OCI-LY7 (cell line): ENCODE measurements at regions not wholly inside any gene's neighbourhood (a gene's known extent, or its start where the extent isn't known, plus 50 kb on each side); places are given as distances from the start of the nearest gene placed in this dataset.

ENCODE experiments used
- BruUV-seq: library from RNA; stranded (reverse); fragments of 400-500 nt; replicated peaks from 2 replicates; lab custom pipeline; 2021; lab: Mats Ljungman, UMichigan
- CTCF ChIA-PET: fragments of 300-600 bp; sonication (Branson Sonifier 250); formaldehyde crosslinking; loops from one replicate; lab custom pipeline; 2022; ENCODE audit warnings: antibody characterized with exemption; ENCODE audit not compliant: unreplicated experiment; lab: Charles Lee
- POLR2A ChIA-PET: fragments of 300-600 bp; sonication (Branson Sonifier 250); formaldehyde crosslinking; loops from one replicate; lab custom pipeline; 2022; ENCODE audit warnings: antibody characterized with exemption; lab: Charles Lee
- DNase-seq: peaks from one replicate; pipeline ENCODE4 v3.0.0-alpha.2; 2015; ENCODE audit warnings: low spot score
- H2AFZ ChIP-seq: fragments of 200-600 bp; sonication (generic), shearing (Covaris generic); 2 replicates; pipeline ENCODE4 v1.6.1; 2014; ENCODE audit warnings: mild to moderate bottlenecking, antibody characterized with exemption, low read length, moderate library complexity
- H3K27ac ChIP-seq: fragments of 200-600 bp; sonication (generic); 2 replicates; pipeline ENCODE4 v1.5.1; 2014; ENCODE audit warnings: mixed run types, low read depth, mild to moderate bottlenecking, moderate library complexity, low read length, inconsistent platforms; ENCODE audit not compliant: poor library complexity, severe bottlenecking
- H3K36me3 ChIP-seq: fragments of 200-600 bp; sonication (generic); 2 replicates; pipeline ENCODE4 v1.6.1; 2014; ENCODE audit warnings: mild to moderate bottlenecking, antibody characterized with exemption, low read length, moderate library complexity, mixed read lengths; ENCODE audit not compliant: insufficient read depth
- H3K4me1 ChIP-seq: fragments of 200-600 bp; sonication (generic); 2 replicates; pipeline ENCODE4 v1.5.1; 2014; ENCODE audit warnings: mild to moderate bottlenecking, low read length; ENCODE audit not compliant: insufficient read depth, poor library complexity, severe bottlenecking
- H3K4me2 ChIP-seq: fragments of 200-600 bp; sonication (generic); 2 replicates; pipeline ENCODE4 v1.6.1; 2014; ENCODE audit warnings: mild to moderate bottlenecking, low read length
- H3K4me3 ChIP-seq: fragments of 200-600 bp; sonication (generic); 2 replicates; pipeline ENCODE4 v1.5.1; 2014; ENCODE audit warnings: mild to moderate bottlenecking, low read depth, low read length; ENCODE audit not compliant: poor library complexity, severe bottlenecking
- H3K79me2 ChIP-seq: fragments of 200-600 bp; sonication (generic); 2 replicates; pipeline ENCODE4 v1.6.1; 2016; ENCODE audit warnings: low read depth, mild to moderate bottlenecking, low read length, moderate library complexity, mixed read lengths; ENCODE audit not compliant: insufficient read depth
- H3K9me2 ChIP-seq: fragments of 200-600 bp; sonication (generic); 2 replicates; pipeline ENCODE4 v1.6.1; 2016; ENCODE audit warnings: mild to moderate bottlenecking, low read length, mixed read lengths; ENCODE audit not compliant: insufficient read depth
- H3K9me3 ChIP-seq: fragments of 200-600 bp; sonication (generic); 2 replicates; pipeline ENCODE4 v1.6.1; 2014; ENCODE audit warnings: mild to moderate bottlenecking, mixed run types, low read length, mixed read lengths
- H4K20me1 ChIP-seq: fragments of 200-600 bp; sonication (generic); 2 replicates; pipeline ENCODE4 v1.6.1; 2014; ENCODE audit warnings: mild to moderate bottlenecking, antibody characterized with exemption, low read length, moderate library complexity, mixed read lengths; ENCODE audit not compliant: insufficient read depth
- CTCF ChIP-seq: fragments of 200-600 bp; sonication (generic); conservative IDR thresholded peaks from 2 replicates; pipeline ENCODE4 v1.5.1; 2014; ENCODE audit warnings: mild to moderate bottlenecking, antibody characterized with exemption, low read length, moderate library complexity, mixed read lengths
- EZH2phosphoT487 ChIP-seq: fragments of 200-600 bp; sonication (generic); IDR thresholded peaks from 2 replicates; pipeline ENCODE4 v1.6.1; 2018; ENCODE audit warnings: low read depth, borderline replicate concordance, mild to moderate bottlenecking, mixed run types, antibody characterized with exemption, low read length, moderate library complexity, mixed read lengths
- intact Hi-C: fragments of 100-400 bp; cut with micrococcal nuclease; formaldehyde crosslinking; loops from one replicate; pipeline ENCODE4 v1.10.0; 2022; ENCODE audit not compliant: unreplicated experiment

- Histone ChIP-seq H3K4me2 (no peak overlapping the region), H2AFZ (no peak overlapping the region), H3K36me3 (no peaks in the 10 kb centered on the region), H3K4me1 (no peaks in the 10 kb centered on the region), H4K20me1 (no peaks in the 10 kb centered on the region), H3K4me3 (no peak overlapping the region), H3K9me2 (no peaks in the 10 kb centered on the region), H3K9me3 (no peaks in the 10 kb centered on the region), H3K79me2 (no peaks in the 10 kb centered on the region), H3K27ac (no peak overlapping the region)
- ChIA-PET CTCF (no interaction called here), POLR2A (no interaction called here)
- no peak for TF ChIP-seq EZH2phosphoT487
- no peak for TF ChIP-seq CTCF
- BruUV-seq, result no TSS peak
- no peak for DNase-seq
- intact Hi-C loops, result no loop called here
Measured at GRCh38 chr7:155169498-155170065, 99.5 kb downstream of the HTR5A start.

- ChIA-PET POLR2A (no interaction called here), CTCF (no interaction called here)
- Histone ChIP-seq H3K27ac (no peak overlapping the region), H3K9me2 (no peaks in the 10 kb centered on the region), H3K4me1 (no peaks in the 10 kb centered on the region), H4K20me1 (no peaks in the 10 kb centered on the region), H3K36me3 (no peaks in the 10 kb centered on the region), H3K9me3 (no peaks in the 10 kb centered on the region), H3K79me2 (no peaks in the 10 kb centered on the region), H3K4me3 (no peak overlapping the region), H2AFZ (no peak overlapping the region), H3K4me2 (no peak overlapping the region)
- TF ChIP-seq CTCF (no peak), EZH2phosphoT487 (no peak)
- intact Hi-C loops, result no loop called here
- no TSS peak for BruUV-seq
- DNase-seq, result no peak
Measured at GRCh38 chr7:155170331-155170730, 100.2 kb downstream of the HTR5A start.

GRCh38 chr7:155172141-155172540 lies 102.0 kb downstream of the HTR5A start:
- no peak overlapping the region for H2AFZ ChIP-seq
- ChIA-PET POLR2A (no interaction called here), CTCF (no interaction called here)
- no peaks in the 10 kb centered on the region for H3K9me2 ChIP-seq
- H3K36me3 ChIP-seq, result no peaks in the 10 kb centered on the region
- H3K4me3 ChIP-seq, result no peak overlapping the region
- H3K4me2 ChIP-seq, result no peak overlapping the region
- no peaks in the 10 kb centered on the region for H3K9me3 ChIP-seq
- no TSS peak for BruUV-seq
- no peaks in the 10 kb centered on the region for H3K79me2 ChIP-seq
- H3K27ac ChIP-seq, result no peak overlapping the region
- intact Hi-C loops, result no loop called here
- H3K4me1 ChIP-seq, result no peaks in the 10 kb centered on the region
- DNase-seq, result no peak
- TF ChIP-seq EZH2phosphoT487 (no peak), CTCF (no peak)
- H4K20me1 ChIP-seq, result no peaks in the 10 kb centered on the region
